H9 (cell line): ENCODE measurements at regions not wholly inside any gene's neighbourhood (a gene's known extent, or its start where the extent isn't known, plus 50 kb on each side); places are given as distances from the start of the nearest gene placed in this dataset.

Source experiments
- DNase-seq: peaks from one replicate; pipeline ENCODE4 v3.0.0-alpha.2; 2017
- H2AFZ ChIP-seq: one replicate; pipeline ENCODE4 v1.6.1; 2013; ENCODE audit warnings: mild to moderate bottlenecking, low read length, control low read depth, moderate library complexity
- H2AK5ac ChIP-seq: 2 replicates; pipeline ENCODE4 v1.6.1; 2013; ENCODE audit warnings: low read length, control low read depth, mixed read lengths; ENCODE audit not compliant: insufficient read length
- H2BK120ac ChIP-seq: one replicate; pipeline ENCODE4 v1.6.1; 2013; ENCODE audit warnings: low read depth, mild to moderate bottlenecking, low read length, control low read depth, inconsistent platforms; ENCODE audit not compliant: poor library complexity, severe bottlenecking
- H2BK12ac ChIP-seq: 2 replicates; pipeline ENCODE4 v1.6.1; 2013; ENCODE audit warnings: low read length, control low read depth, mixed read lengths, low read depth; ENCODE audit not compliant: insufficient read length
- H2BK15ac ChIP-seq: 2 replicates; pipeline ENCODE4 v1.6.1; 2013; ENCODE audit warnings: low read depth, low read length, control low read depth
- H2BK20ac ChIP-seq: one replicate; pipeline ENCODE4 v1.6.1; 2013; ENCODE audit warnings: low read depth, mild to moderate bottlenecking, low read length, control low read depth, inconsistent platforms; ENCODE audit not compliant: poor library complexity, severe bottlenecking
- H2BK5ac ChIP-seq: 2 replicates; pipeline ENCODE4 v1.6.1; 2013; ENCODE audit warnings: low read length, control low read depth, mixed read lengths; ENCODE audit not compliant: insufficient read length
- H3K14ac ChIP-seq: 2 replicates; pipeline ENCODE4 v1.6.1; 2013; ENCODE audit warnings: low read length, control low read depth; ENCODE audit not compliant: insufficient read depth
- H3K18ac ChIP-seq: 2 replicates; pipeline ENCODE4 v1.6.1; 2013; ENCODE audit warnings: low read depth, mild to moderate bottlenecking, mixed read lengths, low read length, control low read depth; ENCODE audit not compliant: insufficient read length
- H3K23ac ChIP-seq: 2 replicates; pipeline ENCODE4 v1.6.1; 2013; ENCODE audit warnings: low read length, control low read depth, mixed read lengths, low read depth; ENCODE audit not compliant: insufficient read length
- H3K23me2 ChIP-seq: 2 replicates; pipeline ENCODE4 v1.6.1; 2013; ENCODE audit warnings: low read depth, mild to moderate bottlenecking, mixed read lengths, low read length, control low read depth; ENCODE audit not compliant: insufficient read length, poor library complexity, severe bottlenecking
- H3K27ac ChIP-seq: 2 replicates; pipeline ENCODE4 v1.5.1; 2013; ENCODE audit warnings: low read length, control low read depth, mixed read lengths, low read depth; ENCODE audit not compliant: insufficient read length
- H3K27me3 ChIP-seq: 2 replicates; pipeline ENCODE4 v1.6.1; 2013; ENCODE audit warnings: low read length, control low read depth, inconsistent platforms; ENCODE audit not compliant: insufficient read depth
- H3K4ac ChIP-seq: 2 replicates; pipeline ENCODE4 v1.6.1; 2013; ENCODE audit warnings: low read depth, mild to moderate bottlenecking, control low read depth, inconsistent platforms, low read length, moderate library complexity
- H3K4me1 ChIP-seq: 2 replicates; pipeline ENCODE4 v1.6.1; 2013; ENCODE audit warnings: low read length, control low read depth, inconsistent platforms; ENCODE audit not compliant: insufficient read depth
- H3K4me2 ChIP-seq: 2 replicates; pipeline ENCODE4 v1.6.1; 2013; ENCODE audit warnings: low read length, control low read depth, mixed read lengths; ENCODE audit not compliant: insufficient read length, insufficient read depth
- H3K56ac ChIP-seq: 2 replicates; pipeline ENCODE4 v1.6.1; 2013; ENCODE audit warnings: low read depth, mild to moderate bottlenecking, mixed read lengths, low read length, control low read depth; ENCODE audit not compliant: insufficient read length
- H3K79me1 ChIP-seq: 2 replicates; pipeline ENCODE4 v1.6.1; 2013; ENCODE audit warnings: low read depth, mild to moderate bottlenecking, moderate library complexity, low read length, control low read depth, inconsistent platforms; ENCODE audit not compliant: insufficient read depth, poor library complexity, severe bottlenecking
- H3K79me2 ChIP-seq: 2 replicates; pipeline ENCODE4 v1.6.1; 2013; ENCODE audit warnings: low read length, control low read depth, inconsistent platforms; ENCODE audit not compliant: insufficient read depth
- H3K9ac ChIP-seq: 2 replicates; pipeline ENCODE4 v1.6.1; 2013; ENCODE audit warnings: low read length, control low read depth, mixed read lengths; ENCODE audit not compliant: insufficient read length; ENCODE audit errors: extremely low read depth
- H3K9me3 ChIP-seq: one replicate; pipeline ENCODE4 v1.6.1; 2013; ENCODE audit warnings: low read depth, low read length, inconsistent platforms; ENCODE audit not compliant: control insufficient read depth
- H3T11ph ChIP-seq: one replicate; pipeline ENCODE4 v1.6.1; 2013; ENCODE audit warnings: mild to moderate bottlenecking, low read length, control low read depth, inconsistent platforms
- H4K20me1 ChIP-seq: one replicate; pipeline ENCODE4 v1.6.1; 2013; ENCODE audit not compliant: control insufficient read depth, insufficient read length, insufficient read depth
- H4K5ac ChIP-seq: 2 replicates; pipeline ENCODE4 v1.6.1; 2013; ENCODE audit warnings: low read depth, mild to moderate bottlenecking, mixed read lengths, low read length, control low read depth; ENCODE audit not compliant: insufficient read length
- H4K8ac ChIP-seq: replicated peaks from 2 replicates; pipeline ENCODE4 v1.6.1; 2013; ENCODE audit warnings: low read length, control low read depth, mixed read lengths, low read depth; ENCODE audit not compliant: insufficient read length
- H4K91ac ChIP-seq: 2 replicates; pipeline ENCODE4 v1.6.1; 2013; ENCODE audit warnings: low read depth, mild to moderate bottlenecking, moderate library complexity, mixed read lengths, low read length, control low read depth; ENCODE audit not compliant: insufficient read length
- H3K27ac Mint-ChIP-seq, 3 experiments: 2 replicates in 2 of 3; 3 replicates in 1 of 3; pipeline ENCODE4 v1.8.0; 2020 to 2021; ENCODE audit warnings: mixed read lengths in 3 of 3, mild to moderate bottlenecking in 1 of 3, moderate library complexity in 1 of 3
- H3K27me3 Mint-ChIP-seq: 2 replicates; pipeline ENCODE4 v1.8.0; 2021; ENCODE audit warnings: low read depth, mild to moderate bottlenecking, moderate library complexity, mixed read lengths
- H3K36me3 Mint-ChIP-seq, 3 experiments: 2 replicates in 2 of 3; 3 replicates in 1 of 3; pipeline ENCODE4 v1.8.0; 2020 to 2021; ENCODE audit warnings: low read depth in 3 of 3, mixed read lengths in 3 of 3; ENCODE audit not compliant: insufficient read depth in 1 of 3
- H3K4me1 Mint-ChIP-seq, 2 experiments: 2 replicates each; pipeline ENCODE4 v1.8.0; 2020; ENCODE audit warnings: mixed read lengths in 2 of 2
- H3K4me3 Mint-ChIP-seq, 2 experiments: 2 replicates in 1 of 2; 3 replicates in 1 of 2; pipeline ENCODE4 v1.8.0; 2020 to 2021; ENCODE audit warnings: mild to moderate bottlenecking in 2 of 2, mixed read lengths in 2 of 2, moderate library complexity in 1 of 2
- H3K9me3 Mint-ChIP-seq, 2 experiments: 2 replicates in 1 of 2; 3 replicates in 1 of 2; pipeline ENCODE4 v1.8.0; 2020; ENCODE audit warnings: mild to moderate bottlenecking in 2 of 2, mixed read lengths in 2 of 2, moderate library complexity in 1 of 2
- WGBS: extraction: QIAGEN DNeasy Blood & Tissue Kit; methylation state at CpG from one replicate; pipeline ENCODE4 v1.1.7; 2013; ENCODE audit warnings: missing lambda C conversion rate, low lambda C conversion rate, mixed read lengths; ENCODE audit not compliant: insufficient read length; ENCODE audit errors: extremely low coverage; 5-methylcytosine and 5-hydroxymethylcytosine counted together
- TF ChIP-seq, protein P1 (sequence below): fragments of 200-600 bp; sonication (generic); conservative IDR thresholded peaks from 3 replicates; pipeline ENCODE4 v1.8.0; 2021; ENCODE audit warnings: antibody characterized with exemption, mild to moderate bottlenecking

DNA sequence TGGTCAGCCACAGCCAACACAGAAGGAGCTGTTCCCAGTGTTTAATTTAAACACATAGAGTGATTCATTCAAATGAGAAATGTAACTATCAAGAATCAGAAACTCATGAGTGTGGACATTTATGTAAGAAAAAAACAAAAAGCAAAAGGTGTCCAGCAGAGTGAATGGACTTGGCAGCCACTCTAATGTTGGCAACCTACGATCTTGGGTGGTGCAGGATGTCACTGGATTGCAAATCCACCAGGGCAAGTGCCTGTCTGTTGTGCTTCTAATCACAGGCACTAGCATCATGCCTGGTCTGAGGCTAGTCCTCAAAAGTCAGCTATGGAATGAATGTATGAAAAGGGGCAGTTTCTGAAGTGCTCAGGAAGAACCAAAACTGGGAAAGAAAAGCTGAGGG lies 277.7 kb upstream of the CLNK start:
- H2BK5ac ChIP-seq = no peak overlapping the region
- H3K36me3 Mint-ChIP-seq = peaks cover 0 to 4% (median 0%) of the 10 kb centered on the region in 3 experiments; a peak in 1 of 7 replicates
- H2BK12ac ChIP-seq = no peak overlapping the region
- no peak overlapping the region for H2BK20ac ChIP-seq
- H3K79me1 ChIP-seq = no peaks in the 10 kb centered on the region
- H3K9me3 ChIP-seq = no peaks in the 10 kb centered on the region
- no peak overlapping the region; a peak in 1 of 7 replicates for H3K27ac Mint-ChIP-seq
- H3K27me3 ChIP-seq = no peaks in the 10 kb centered on the region; the same call in 1 of the 2 replicates
- H3K18ac ChIP-seq = no peak overlapping the region
- no peak for DNase-seq
- H3K23me2 ChIP-seq = no peaks in the 10 kb centered on the region
- H2AFZ ChIP-seq = no peak overlapping the region
- no peak overlapping the region for H3K9ac ChIP-seq
- peaks cover 14% of the 10 kb centered on the region for H3K4me1 ChIP-seq
- no peak overlapping the region for H4K91ac ChIP-seq
- no peaks in the 10 kb centered on the region for H3K79me2 ChIP-seq
- no peak overlapping the region for H2BK15ac ChIP-seq
- no peak overlapping the region for H3K4me3 Mint-ChIP-seq
- no peak overlapping the region for H3K14ac ChIP-seq
- no peak overlapping the region for H2BK120ac ChIP-seq
- H3K4me2 ChIP-seq = no peak overlapping the region
- peaks cover 36 to 43% of the 10 kb centered on the region in 2 experiments for H3K4me1 Mint-ChIP-seq
- no peak overlapping the region for H3K4ac ChIP-seq
- no peak overlapping the region for H3K23ac ChIP-seq
- no peak overlapping the region for H4K8ac ChIP-seq
- no CpG with 5 or more reads among the region's 1 CpG for WGBS
- H3K56ac ChIP-seq = no peak overlapping the region
- TF ChIP-seq, protein P1, sequence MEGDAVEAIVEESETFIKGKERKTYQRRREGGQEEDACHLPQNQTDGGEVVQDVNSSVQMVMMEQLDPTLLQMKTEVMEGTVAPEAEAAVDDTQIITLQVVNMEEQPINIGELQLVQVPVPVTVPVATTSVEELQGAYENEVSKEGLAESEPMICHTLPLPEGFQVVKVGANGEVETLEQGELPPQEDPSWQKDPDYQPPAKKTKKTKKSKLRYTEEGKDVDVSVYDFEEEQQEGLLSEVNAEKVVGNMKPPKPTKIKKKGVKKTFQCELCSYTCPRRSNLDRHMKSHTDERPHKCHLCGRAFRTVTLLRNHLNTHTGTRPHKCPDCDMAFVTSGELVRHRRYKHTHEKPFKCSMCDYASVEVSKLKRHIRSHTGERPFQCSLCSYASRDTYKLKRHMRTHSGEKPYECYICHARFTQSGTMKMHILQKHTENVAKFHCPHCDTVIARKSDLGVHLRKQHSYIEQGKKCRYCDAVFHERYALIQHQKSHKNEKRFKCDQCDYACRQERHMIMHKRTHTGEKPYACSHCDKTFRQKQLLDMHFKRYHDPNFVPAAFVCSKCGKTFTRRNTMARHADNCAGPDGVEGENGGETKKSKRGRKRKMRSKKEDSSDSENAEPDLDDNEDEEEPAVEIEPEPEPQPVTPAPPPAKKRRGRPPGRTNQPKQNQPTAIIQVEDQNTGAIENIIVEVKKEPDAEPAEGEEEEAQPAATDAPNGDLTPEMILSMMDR = no peak
- H3K27ac ChIP-seq = no peak overlapping the region
- H3T11ph ChIP-seq = no peak overlapping the region
- H4K5ac ChIP-seq = no peak overlapping the region
- H3K27me3 Mint-ChIP-seq = peaks cover 29% of the 10 kb centered on the region
- H3K9me3 Mint-ChIP-seq = peaks cover 0 to 12% of the 10 kb centered on the region in 2 experiments; a peak in 4 of 5 replicates
- H4K20me1 ChIP-seq = no peaks in the 10 kb centered on the region
- no peak overlapping the region for H2AK5ac ChIP-seq
